HepG2 (cell line): ENCODE measurements at regions not wholly inside any gene's neighbourhood (a gene's known extent, or its start where the extent isn't known, plus 50 kb on each side); places are given as distances from the start of the nearest gene placed in this dataset.
A peak's percentile ranks its signal among the peaks of the same experiment; 100 is the strongest.

Source experiments
- ATAC-seq: fragments of 200-7000 bp; cut with Tn5 transposase; 3 replicates; pipeline ENCODE4 v1.9.1; 2020; ENCODE audit warnings: mild to moderate bottlenecking, moderate library complexity
- BruUV-seq: library from RNA; stranded (reverse); fragments of 400-500 nt; replicated peaks from 2 replicates; lab custom pipeline; 2021; lab: Mats Ljungman, UMichigan
- CTCF ChIA-PET: fragments of 300-600 bp; formaldehyde crosslinking; extraction: SDS; loops from one replicate; lab custom pipeline; 2021; ENCODE audit warnings: low total read pairs, inconsistent platforms, low intra/inter-chr PET ratio; lab: Yijun Ruan, JAX
- POLR2A ChIA-PET: fragments of 350-600 bp; sonication (Branson Sonifier 250); formaldehyde crosslinking; loops from one replicate; lab custom pipeline; 2020; ENCODE audit warnings: antibody characterized with exemption, inconsistent platforms; lab: Yijun Ruan, JAX
- DNase-seq: peaks from one replicate; pipeline ENCODE4 v3.0.0-alpha.2; 2015; ENCODE audit warnings: low spot score
- FAIRE-seq: peaks from 3 replicates; lab custom pipeline; 2011; peaks lifted over from hg19 to GRCh38; lab: Jason Lieb, UNC
- H2AFZ ChIP-seq: one replicate; pipeline ENCODE4 v1.6.1; 2011; ENCODE audit warnings: low read length, inconsistent platforms
- H3K27ac ChIP-seq: fragments of 300-600 bp; 3 replicates; pipeline ENCODE4 v1.8.0; 2011; ENCODE audit warnings: mixed run types, mild to moderate bottlenecking, mixed read lengths, low read length, inconsistent platforms; ENCODE audit not compliant: insufficient read depth; ENCODE audit errors: extremely low read length
- H3K27me3 ChIP-seq, 2 experiments: fragments of 200-600 bp in 1 of 2; 2 replicates in 1 of 2; 3 replicates in 1 of 2; pipeline versions ENCODE4 v1.6.0 to v1.8.0; 2011; ENCODE audit warnings: low read length in 2 of 2, mild to moderate bottlenecking in 2 of 2, moderate library complexity in 2 of 2, inconsistent platforms in 1 of 2; ENCODE audit not compliant: insufficient read depth in 2 of 2, control insufficient read depth in 1 of 2
- H3K36me3 ChIP-seq, 2 experiments: fragments of 200-600 bp in 1 of 2; replicated peaks in 1 of 2; 2 replicates in 1 of 2; 3 replicates in 1 of 2; pipeline versions ENCODE4 v1.5.1 to v1.8.0; 2011; ENCODE audit warnings: low read length in 2 of 2, inconsistent platforms in 1 of 2; ENCODE audit not compliant: insufficient read depth in 2 of 2, control insufficient read depth in 1 of 2
- H3K4me1 ChIP-seq: 2 replicates; pipeline ENCODE4 v1.5.1; 2012; ENCODE audit warnings: low read length, inconsistent platforms; ENCODE audit not compliant: insufficient read depth
- H3K4me2 ChIP-seq: 2 replicates; pipeline ENCODE4 v1.6.0; 2011; ENCODE audit warnings: low read depth, low read length, inconsistent platforms
- H3K4me3 ChIP-seq, 3 experiments: fragments of 200-600 bp in 1 of 3; sonication (generic), shearing (Covaris generic) in 1 of 3; replicated peaks in 1 of 3; 2 replicates each; pipeline ENCODE4 v1.5.1; 2011 to 2016; ENCODE audit warnings: low read length in 3 of 3, inconsistent platforms in 2 of 3, low read depth in 2 of 3, mild to moderate bottlenecking in 2 of 3, control low read depth in 1 of 3, mixed read lengths in 1 of 3; ENCODE audit not compliant: insufficient read depth in 1 of 3
- H3K79me2 ChIP-seq: one replicate; pipeline ENCODE4 v1.6.1; 2011; ENCODE audit warnings: low read length, inconsistent platforms; ENCODE audit not compliant: insufficient read depth
- H3K9ac ChIP-seq: 2 replicates; pipeline ENCODE4 v1.6.0; 2011; ENCODE audit warnings: mild to moderate bottlenecking, low read depth, low read length, inconsistent platforms; ENCODE audit not compliant: insufficient read depth
- H3K9me3 ChIP-seq: 2 replicates; pipeline ENCODE4 v1.5.1; 2012; ENCODE audit warnings: mild to moderate bottlenecking, low read length
- H4K20me1 ChIP-seq: 2 replicates; pipeline ENCODE4 v1.6.0; 2011; ENCODE audit warnings: inconsistent platforms, mild to moderate bottlenecking, low read length, moderate library complexity; ENCODE audit not compliant: insufficient read depth
- FUBP1 ChIP-seq: sonication (generic); formaldehyde crosslinking; IDR thresholded peaks from 2 replicates; pipeline ENCODE4 v1.5.1; 2020; ENCODE audit warnings: missing genetic modification reagents, mild to moderate bottlenecking, borderline replicate concordance
- PHF20 ChIP-seq: sonication (generic); formaldehyde crosslinking; IDR thresholded peaks from 2 replicates; pipeline ENCODE4 v1.5.0; 2020; ENCODE audit warnings: mild to moderate bottlenecking, missing genetic modification reagents
- ZNF557 ChIP-seq: sonication (generic); formaldehyde crosslinking; IDR thresholded peaks from 2 replicates; pipeline ENCODE4 v1.4.0; 2020; ENCODE audit warnings: missing genetic modification reagents
- WGBS: methylation state at CpG from one replicate; pipeline ENCODE4 v1.1.6; 2017; ENCODE audit warnings: low lambda C conversion rate; 5-methylcytosine and 5-hydroxymethylcytosine counted together
- in situ Hi-C: cut with HindIII; loops from 2 replicates; pipeline ENCODE4 v1.10.0; 2017; ENCODE audit warnings: low pct_unique_long_range_greater_than_20kb; ENCODE audit not compliant: extremely low pct_ligation_motif_present
- intact Hi-C: fragments of 100-400 bp; cut with micrococcal nuclease; formaldehyde crosslinking; loops from one replicate; pipeline ENCODE4 v1.10.0; 2022; ENCODE audit not compliant: unreplicated experiment
- TF ChIP-seq, protein P1 (sequence below): fragments of 450-650 bp; IDR thresholded peaks from 2 replicates; pipeline ENCODE4 v1.6.1; 2016

DNA sequence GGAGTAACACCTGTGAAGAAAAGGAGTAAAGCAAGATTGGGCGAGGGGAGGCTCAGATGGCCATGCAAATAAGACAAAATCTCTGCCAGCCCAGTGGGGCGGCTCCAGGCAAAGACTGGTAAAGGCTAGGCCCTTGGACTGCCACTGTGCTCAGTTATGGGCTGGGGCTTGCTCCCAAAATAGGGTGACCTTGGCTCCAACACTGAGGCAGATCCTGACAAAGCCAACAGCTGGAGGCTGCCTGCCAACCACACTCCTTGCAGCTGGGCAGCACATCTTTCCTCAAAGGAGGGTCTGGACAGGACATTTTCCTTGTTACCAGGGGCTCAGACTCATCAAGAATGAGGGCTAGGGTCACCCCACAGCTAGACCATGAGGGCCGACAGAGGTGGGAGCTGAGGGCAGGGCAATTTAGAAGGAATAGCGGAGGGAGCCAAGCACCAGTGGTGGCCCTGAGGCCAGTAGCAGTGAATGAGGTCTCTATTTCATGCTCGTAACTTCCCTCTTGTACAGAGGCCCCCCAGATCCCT is 86.1 kb downstream of the CHRD start (continued):
- no peak for TF ChIP-seq PHF20 (CRISPR knock-in tag)
- no peak for TF ChIP-seq FUBP1 (CRISPR knock-in tag)

- H3K79me2 ChIP-seq: no peaks in the 10 kb centered on the region
- no peak for DNase-seq
- in situ Hi-C loops (loop anchor here (10.0 kb wide), 1 partner anchor 92 kb away; the partner anchor contains the start of gene THPO), intact Hi-C loops (loop anchor here (2.0 to 5.0 kb wide), 2 partner anchors 50 to 76 kb away; no protein-coding TSS in a partner anchor)
- no peak for FAIRE-seq
- peaks cover 10% of the 10 kb centered on the region for H3K4me1 ChIP-seq
- H3K4me3 ChIP-seq: no peak overlapping the region
- no peaks in the 10 kb centered on the region for H3K9me3 ChIP-seq
- POLR2A ChIA-PET: interaction anchor here (1.8 kb wide), 1 partner anchor 95 kb away, joined by 7 read pairs; no protein-coding TSS in a partner anchor
- BruUV-seq: no TSS peak
- no peak overlapping the region for H2AFZ ChIP-seq
- peak; percentile 57 for ATAC-seq
- H3K4me2 ChIP-seq: 0 out of 2 replicates have a peak overlapping the region, but pooled peaks have one; percentile 23
- no peak overlapping the region for H3K9ac ChIP-seq
- H3K27ac ChIP-seq: no peak overlapping the region
- peaks cover 3 to 22% of the 10 kb centered on the region in 2 experiments; a peak in 2 of 5 replicates for H3K27me3 ChIP-seq
- CTCF ChIA-PET: no interaction called here
- no peak for TF ChIP-seq ZNF557 (CRISPR knock-in tag)
- TF ChIP-seq, protein P1, sequence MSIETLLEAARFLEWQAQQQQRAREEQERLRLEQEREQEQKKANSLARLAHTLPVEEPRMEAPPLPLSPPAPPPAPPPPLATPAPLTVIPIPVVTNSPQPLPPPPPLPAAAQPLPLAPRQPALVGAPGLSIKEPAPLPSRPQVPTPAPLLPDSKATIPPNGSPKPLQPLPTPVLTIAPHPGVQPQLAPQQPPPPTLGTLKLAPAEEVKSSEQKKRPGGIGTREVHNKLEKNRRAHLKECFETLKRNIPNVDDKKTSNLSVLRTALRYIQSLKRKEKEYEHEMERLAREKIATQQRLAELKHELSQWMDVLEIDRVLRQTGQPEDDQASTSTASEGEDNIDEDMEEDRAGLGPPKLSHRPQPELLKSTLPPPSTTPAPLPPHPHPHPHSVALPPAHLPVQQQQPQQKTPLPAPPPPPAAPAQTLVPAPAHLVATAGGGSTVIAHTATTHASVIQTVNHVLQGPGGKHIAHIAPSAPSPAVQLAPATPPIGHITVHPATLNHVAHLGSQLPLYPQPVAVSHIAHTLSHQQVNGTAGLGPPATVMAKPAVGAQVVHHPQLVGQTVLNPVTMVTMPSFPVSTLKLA: peak; percentile 91
- TF ChIP-seq, all 625 proteins: peak for 1
- Histone ChIP-seq H3K36me3 (no peaks in the 10 kb centered on the region), H4K20me1 (no peaks in the 10 kb centered on the region)
- 10% methylated on average over 8 of the region's 12 CpGs for WGBS
Observed at GRCh38 chr3:184466413-184466960, 86.6 kb downstream of the CHRD start.
